ENCODE measurements at regions not wholly inside any gene's neighbourhood (a gene's known extent, or its start where the extent isn't known, plus 50 kb on each side); places are given as distances from the start of the nearest gene placed in this dataset.

GRCh38 chr14:26959972-26960660 is 362.3 kb upstream of the NOVA1 start:
- TF ChIP-seq YY1 (IDR thresholded peaks at IDR 0.05; ENCODE audit: insufficient read depth, insufficient read length): no peak
- TF ChIP-seq SUZ12 (IDR thresholded peaks at IDR 0.05; ENCODE audit: extremely low read depth, insufficient read depth, insufficient read length): no peak
- TF ChIP-seq ZNF274 (IDR thresholded peaks at IDR 0.05; ENCODE audit: low read depth, low read length): no peak
